Stimulated activated CD8-positive, alpha-beta memory T cell treated with anti-CD3 and anti-CD28 coated beads, Interleukin-4, amount 100 ng/mL, for 24 hours (primary cell): ENCODE measurements at regions not wholly inside any gene's neighbourhood (a gene's known extent, or its start where the extent isn't known, plus 50 kb on each side); places are given as distances from the start of the nearest gene placed in this dataset.
A peak's percentile ranks its signal among the peaks of the same experiment; 100 is the strongest.
"Not testable (repeated sequence)": the region's sequence is repeated elsewhere in the genome, so short reads cannot be mapped to it uniquely, and the experiment has no call there.

Experiments
- DNase-seq: peaks from one replicate; pipeline ENCODE4 v3.0.0-alpha.2; 2020; ENCODE audit warnings: low read depth

DNA sequence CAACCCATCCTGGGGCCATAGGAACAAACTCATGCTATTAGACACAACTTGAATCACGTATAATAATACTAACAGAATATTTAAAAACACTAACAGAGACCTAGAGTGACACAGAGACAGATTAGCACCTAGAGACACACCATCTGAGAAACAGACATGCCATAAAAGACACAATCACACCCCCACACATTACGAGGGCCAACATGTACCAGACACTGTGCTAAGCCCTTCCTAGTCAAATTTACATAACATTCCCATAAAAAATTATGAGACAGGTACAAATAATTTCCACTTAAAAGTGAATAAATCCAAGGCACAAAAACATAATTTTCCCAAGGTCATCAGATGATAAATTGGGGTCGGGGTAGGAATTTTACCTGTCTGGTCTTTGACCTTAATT lies 141.1 kb upstream of the PRSS16 start:
- DNase-seq = no peak

DNA sequence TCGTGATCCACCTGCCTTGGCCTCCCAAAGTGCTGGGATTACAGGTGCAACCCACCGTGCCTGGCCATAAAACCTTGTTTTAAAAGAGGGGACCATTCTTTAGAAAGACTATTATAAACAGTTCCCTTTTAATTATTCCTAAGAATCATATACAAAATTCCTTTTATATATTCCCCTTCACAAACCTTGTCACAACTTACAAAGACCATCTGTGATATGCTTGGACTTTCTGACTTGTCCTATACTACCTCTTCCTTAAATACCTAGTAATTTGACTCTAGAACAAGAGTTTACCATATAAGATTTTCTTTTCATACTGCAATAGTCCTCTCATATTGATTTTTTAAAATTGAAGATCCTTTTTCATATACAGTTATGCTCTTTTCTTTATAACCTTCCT lies 135.8 kb upstream of the PRSS16 start:
- DNase-seq = no peak

DNA sequence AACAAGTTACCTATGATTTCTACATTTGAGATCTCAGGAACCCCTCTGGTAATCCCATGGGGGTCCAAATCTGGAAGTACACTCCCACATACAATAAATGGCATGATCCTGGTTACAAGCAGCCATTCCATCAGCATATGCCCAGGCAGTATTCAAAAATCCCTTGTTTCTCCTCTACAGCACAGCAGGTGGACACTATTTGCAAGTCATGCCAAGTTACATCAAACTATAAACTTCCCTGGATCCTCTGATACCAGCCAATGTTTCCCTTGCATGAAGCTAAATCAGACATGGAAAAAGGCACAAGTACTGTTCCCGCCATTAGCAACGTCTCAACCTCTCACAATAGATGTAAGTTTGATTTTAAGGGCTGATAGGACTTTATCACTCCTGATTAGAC lies 134.5 kb upstream of the PRSS16 start:
- no peak for DNase-seq

DNA sequence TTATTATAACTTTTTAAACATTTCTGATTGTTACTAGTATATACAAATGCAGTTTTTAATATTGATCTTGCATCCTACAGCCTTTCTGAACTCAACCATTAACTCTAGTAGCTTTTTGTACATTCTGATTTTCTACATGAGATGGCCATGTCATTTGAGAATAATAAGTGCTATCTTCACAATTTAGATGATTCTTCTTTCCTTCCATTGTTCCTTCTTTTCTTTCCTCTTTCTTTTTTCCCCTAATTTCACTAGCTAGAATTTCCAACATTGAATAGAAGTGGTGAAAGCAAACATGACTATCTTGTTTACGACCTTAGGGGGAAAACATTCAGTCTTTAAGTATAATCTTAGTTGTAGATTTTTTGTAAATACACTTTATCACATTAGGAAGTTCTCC lies 128.2 kb upstream of the PRSS16 start:
- DNase-seq = no peak

DNA sequence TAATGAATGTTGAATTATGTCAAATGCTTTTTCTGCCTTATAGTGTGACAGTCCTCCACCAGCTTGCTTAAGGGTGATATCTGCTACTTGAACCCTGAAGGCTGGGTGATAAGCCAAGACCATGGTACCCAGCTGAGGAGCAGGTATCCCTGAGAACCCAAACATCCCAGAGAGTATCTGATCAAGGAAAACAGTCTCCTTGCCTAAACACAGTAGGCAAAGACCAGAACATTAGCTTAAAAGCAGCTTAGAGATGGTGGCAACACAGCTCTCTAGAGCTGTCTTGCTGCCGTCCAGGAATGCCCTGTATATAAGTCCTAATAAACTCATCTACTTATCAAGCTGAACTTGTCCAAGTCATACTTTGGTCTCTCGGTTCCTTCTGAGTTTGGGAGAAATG lies 127.7 kb upstream of the PRSS16 start:
- DNase-seq = no peak

DNA sequence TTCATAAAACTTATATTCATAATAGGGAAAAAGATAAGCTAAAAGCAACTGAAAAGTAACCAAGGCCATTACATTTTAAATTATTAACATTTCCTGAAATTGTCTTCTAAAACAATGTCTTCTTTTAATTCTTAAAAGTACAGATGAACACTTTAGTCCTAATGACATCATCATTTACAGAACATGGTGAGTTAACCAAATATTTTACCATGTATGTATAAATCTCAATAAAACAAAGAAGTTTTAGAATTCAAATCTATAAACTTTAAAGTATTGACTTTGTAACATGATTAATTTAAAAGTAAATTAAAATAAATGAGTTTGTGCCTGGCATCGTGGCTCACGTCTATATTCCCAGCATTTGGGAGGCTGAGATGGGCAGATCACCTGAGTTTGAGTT lies 125.9 kb upstream of the PRSS16 start:
- no peak for DNase-seq

DNA sequence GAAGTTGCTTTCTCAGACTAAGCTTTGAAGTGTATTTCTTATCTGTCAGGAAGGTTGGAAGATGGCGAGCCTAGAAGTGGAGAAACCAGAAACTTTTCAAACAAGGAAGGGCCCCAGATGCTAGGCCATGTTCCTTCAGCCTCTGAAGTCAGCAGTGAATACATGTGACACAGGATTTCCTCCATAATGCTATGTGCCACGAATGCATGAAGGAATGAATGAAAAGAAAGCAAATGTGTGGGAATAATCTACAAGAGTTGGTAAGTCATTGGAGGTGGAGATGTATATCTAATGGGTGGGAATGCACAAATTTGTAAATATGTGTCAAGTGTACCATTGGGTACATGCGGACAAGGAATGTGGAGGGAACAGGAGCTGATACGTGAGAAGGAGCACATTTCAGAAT lies 123.2 kb upstream of the PRSS16 start:
- DNase-seq = no peak

DNA sequence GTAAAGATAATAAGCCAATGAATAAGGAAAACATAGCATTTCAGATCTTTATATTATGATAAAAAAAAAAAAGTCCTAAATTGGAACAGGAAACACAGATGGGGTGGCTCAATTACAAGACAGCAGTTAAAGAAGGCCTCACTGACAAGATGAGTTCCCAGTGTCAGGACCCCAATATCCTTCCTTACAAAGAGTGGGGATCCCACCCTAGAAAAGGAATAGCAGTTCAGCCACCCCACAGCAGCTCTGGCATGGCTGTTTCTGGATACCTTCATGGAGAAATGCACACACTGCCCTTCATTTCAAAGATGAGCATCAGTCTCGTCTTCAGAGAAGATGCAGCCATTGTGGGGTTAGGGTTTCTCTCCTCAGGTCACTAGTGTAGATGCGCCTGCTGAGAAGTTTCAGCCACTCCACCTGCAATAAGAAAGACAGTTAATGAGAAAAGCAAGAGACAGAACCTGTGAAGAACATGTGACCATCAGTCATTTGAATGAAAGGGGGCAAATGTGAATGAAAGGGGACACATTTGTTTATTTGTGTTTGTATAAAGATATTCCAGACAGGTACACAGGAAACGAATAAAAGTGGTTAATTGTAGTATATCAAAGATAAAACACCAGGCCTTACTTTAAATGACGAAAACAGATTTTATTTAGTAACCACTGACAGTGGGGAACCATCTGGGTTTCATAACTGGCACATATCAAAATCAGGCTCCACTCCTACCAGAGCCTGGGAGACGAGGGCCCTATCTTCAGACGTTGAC lies 121.3 kb upstream of the PRSS16 start:
- no peak for DNase-seq

DNA sequence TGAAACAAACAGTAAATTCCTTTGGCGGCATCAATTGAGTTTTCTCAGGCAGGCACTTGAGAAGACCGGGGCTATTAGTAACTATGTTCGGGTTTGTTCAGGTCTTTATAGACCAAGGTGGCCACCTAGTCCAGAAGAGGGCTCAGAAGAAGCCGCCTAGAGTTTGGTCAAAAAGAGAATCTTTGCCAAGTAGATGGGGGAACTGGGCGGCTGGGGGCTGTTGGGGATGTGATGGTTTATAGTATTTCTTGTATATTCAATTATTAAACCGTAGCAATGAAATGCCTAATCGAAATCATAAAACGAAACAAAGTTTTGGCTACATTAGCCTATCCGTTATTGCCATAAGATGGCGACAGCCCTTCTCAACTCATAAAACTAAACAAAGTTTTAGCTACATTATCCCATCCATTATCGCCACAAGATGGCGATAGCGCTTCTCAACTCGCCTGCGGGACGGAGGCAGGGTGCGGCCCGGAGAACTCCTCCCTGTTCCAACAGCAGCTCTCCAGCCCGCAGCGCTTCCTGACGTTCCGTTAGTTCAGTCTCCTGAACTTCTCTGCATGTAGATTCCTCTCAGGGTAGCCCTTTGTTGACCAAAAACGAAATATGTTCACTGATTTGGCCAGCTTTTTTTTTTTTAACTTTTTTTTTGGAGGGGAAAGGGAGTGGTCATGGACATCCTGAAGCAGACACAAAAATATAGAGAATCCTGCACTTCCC lies 120.5 kb upstream of the PRSS16 start:
- peak; percentile 67 for DNase-seq

DNA sequence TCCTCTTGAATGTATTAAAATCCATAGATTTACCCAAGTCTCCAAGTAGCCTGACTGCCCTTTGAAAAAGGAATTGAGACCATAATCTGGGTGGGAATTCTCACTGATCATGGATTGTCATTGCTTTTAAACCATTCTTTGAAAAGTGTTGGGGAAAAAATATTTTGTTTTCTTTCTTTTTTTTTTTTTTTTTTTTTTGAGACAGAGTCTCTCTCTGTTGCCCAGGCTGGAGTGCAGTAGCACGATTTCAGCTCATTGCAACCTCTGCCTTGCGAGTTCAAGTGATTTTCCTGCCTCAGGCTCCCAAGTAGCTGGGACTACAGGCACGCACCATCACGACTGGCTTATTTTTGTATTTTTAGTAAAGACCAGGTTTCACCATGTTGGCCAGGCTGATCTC lies 119.6 kb upstream of the PRSS16 start:
- not testable (repeated sequence) for DNase-seq

DNA sequence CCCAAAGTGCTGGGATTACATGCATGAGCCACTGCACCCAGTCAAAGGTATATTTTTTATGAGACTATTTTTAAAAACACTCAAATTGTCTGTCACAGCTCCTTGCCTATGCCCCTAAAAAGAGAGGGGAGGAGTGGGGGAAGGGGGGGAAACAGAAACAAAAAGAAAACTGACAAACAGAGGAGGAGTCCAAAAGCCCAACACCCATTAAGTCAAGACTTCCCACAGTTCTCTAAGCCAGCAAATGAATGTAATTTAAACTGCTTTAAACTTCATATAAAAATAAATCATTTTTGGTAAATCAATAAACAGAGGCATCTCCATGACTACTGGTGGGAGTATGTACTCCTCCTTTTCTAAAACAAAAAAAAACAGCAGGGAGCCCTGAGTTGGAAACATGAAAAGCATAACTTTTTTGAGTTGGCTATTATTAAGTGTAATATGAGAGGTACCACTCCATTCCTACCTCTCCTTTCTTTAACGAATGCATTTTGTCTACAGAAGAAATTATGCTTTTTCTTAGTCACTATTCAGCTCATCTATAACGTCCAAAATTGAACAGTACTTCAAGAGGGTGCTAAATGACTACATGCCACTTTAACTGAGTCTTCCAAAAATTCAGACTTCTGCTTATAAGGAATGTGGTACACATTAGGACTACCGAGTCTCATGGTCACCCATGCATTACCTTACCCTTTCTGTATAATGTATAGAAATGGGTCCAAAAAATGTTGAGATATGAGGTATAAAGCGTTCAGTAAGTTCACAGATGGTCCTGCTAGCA lies 119.0 kb upstream of the PRSS16 start:
- DNase-seq = no peak

DNA sequence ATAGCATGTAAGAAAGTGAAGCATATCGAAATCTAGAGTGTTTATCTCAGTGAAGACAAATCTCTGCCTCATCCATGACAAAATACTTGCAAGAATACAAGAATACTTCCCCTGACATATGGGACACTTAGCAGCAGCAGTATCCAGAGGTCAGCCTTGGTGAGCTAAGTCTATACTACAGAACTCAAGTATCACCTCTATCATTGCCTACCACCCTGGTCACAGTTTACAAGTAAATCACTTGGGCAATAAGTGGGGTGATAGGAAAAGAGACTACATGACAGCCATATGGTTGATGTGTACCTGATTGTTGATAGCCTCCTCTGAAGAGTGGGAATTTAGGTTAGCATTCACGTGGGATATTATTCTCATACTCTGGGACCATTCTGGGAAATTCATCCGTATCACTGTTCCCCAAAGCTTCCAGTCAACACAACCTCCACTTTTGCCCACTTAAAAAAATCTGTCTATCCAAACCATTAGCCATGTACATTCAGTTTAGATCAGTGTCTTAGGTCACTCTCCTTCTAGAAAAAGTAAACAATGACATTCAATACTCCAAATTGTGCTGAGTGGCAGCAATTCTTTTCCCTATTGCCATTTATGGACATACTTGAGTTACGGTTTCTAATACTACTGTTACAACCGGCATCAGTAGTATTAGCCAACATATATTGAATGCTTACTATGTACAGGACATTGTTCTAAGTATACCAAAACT lies 118.2 kb upstream of the PRSS16 start:
- DNase-seq = no peak

DNA sequence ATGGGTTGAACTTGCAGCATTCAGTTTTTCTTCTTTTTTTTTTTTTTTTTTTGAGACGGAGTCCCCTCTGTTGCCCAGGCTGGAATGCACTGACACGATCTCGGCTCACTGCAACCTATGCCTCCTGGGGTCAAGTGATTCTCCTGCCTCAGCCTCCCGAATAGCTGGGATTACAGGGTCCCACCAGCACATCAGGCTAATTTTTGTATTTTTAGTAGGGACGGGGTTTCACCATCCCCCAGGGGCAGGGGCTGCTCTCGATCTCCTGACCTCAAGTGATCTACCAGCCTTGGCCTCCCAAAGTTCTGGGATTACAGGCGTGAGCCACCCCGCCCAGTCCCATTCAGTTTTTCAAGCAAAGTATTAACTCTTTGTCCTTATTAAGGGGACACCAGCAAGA lies 117.6 kb upstream of the PRSS16 start:
- DNase-seq = no peak

DNA sequence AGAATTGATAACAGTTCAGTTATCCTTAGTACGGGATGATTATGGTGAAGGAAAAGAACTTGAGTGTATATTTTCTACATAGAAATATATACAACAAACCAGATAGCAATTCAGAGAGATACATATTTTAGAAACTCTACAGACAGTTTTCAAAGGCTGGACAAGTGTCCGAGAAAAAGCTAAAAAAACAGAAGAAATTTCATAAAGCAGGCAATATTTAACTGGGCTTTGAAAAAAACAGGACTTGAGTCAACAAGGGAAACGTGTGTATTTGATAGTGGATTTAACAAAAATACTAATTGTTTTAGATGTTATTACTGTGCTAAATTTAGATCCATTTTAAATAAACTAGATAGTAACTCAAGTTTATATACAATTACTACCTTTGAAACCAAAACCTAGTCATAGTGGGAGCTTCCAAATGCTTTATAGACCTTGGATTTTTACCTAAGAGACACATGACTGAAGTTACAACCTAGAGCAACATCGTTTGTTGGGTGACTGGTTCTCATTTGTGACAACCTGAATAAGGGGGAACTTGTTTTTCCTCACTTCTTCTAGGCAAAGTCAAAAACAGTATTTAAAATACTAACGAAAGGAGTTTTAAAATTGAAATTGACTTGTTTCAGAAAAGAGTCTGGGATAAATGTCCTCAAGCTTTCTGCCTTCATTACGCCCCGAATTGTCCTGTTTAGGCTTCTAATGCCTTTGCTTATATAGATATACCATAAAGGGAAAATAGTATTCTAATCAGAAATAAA lies 116.7 kb upstream of the PRSS16 start:
- DNase-seq = no peak

DNA sequence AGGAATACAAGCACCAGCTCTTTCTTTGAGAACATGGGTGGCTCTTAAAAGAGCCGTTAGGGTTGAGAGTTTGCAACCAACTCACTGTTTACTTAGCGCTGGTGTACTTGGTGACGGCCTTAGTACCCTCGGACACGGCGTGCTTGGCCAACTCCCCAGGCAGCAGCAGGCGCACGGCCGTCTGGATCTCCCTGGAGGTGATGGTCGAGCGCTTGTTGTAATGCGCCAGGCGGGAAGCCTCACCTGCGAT lies 115.3 kb upstream of the PRSS16 start:
- not testable (repeated sequence) for DNase-seq

DNA sequence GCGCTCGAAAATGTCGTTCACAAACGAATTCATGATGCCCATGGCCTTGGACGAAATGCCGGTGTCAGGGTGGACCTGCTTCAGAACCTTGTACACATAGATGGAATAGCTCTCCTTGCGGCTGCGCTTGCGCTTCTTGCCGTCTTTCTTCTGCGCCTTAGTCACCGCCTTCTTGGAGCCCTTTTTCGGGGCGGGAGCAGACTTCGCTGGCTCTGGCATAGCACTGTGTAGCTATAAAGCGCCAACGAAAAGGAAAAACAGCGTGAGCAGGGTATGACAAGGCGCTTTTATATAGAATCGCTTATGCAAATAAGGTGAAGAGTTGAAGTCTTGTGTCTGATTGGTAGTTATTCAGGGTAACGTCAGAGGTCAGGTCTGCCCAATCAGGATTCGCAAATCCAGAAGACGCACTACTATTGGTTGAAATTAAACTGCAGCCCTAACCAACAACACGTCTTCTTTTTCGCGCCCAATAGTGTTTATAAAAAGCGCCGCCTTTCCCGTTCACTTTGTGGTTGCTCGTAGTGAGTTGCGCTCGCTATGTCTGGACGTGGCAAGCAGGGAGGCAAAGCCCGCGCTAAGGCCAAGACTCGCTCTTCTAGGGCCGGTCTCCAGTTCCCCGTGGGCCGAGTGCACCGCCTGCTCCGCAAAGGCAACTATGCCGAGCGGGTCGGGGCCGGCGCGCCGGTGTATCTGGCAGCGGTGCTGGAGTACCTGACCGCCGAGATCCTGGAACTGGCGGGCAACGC lies 114.8 kb upstream of the PRSS16 start:
- DNase-seq = peak; percentile 74

DNA sequence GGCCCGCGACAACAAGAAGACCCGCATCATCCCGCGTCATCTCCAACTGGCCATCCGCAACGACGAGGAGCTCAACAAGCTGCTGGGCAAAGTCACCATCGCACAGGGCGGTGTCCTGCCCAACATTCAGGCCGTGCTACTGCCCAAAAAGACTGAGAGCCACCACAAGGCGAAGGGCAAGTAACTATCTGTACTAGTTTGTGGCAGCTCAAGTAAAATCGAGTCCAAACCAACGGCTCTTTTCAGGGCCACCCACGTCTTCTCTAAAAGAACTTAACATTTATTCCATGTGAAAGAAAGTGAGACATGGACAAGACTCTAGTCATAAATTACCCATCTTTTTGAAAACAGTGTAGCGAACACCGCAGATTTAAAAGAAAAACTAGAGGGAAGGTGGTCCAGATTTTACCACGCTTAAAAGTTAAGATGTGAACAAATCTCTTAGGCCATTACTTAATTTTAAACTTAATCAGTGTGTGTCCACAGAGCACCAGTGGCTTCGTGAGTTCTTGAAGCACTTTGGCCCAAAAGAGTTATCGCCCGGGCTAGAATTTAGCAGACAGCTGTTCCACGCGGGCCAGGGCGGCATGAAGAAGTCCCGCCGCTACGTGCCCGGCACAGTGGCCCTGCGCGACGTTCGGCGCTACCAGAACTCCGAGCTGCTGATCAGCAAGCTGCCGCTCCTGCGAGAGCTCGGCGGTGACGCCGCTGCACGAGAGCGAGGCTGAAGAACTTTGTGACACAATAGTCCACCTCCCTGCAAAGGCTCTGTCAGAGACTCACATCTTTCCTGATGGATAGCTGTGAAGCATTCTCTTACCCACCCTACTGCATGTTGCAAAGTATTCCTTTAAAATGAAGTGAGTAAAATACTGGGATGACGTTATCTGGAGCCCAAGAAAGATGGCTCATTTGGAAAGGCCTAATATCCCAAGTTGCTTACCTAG lies 113.9 kb upstream of the PRSS16 start:
- DNase-seq = no peak

DNA sequence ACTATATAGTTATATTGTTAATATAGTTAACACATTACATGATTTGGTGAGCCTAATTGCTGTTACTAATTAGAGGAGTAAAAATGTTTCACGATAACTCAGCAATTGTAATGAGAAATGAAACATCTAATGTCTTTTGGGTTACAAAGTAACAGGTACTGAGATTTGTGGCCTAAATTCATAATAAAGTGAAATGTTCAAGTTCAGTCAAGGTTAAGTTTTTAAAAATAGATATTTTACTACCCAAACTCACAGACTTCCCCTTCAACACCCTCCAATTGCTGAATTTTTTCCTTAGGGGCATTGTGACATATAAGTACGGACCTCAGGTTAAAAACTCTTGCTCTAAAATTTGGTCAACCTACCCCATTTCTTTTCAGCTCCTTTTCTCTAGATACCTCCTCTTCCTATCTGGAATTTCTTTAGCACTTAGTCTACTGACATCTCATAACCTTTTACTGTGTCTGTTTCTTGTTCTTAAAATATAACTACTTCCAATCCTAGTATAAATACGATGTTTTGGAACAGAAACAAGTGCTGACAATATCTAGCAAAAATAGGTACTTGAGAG lies 112.3 kb upstream of the PRSS16 start:
- DNase-seq = no peak

DNA sequence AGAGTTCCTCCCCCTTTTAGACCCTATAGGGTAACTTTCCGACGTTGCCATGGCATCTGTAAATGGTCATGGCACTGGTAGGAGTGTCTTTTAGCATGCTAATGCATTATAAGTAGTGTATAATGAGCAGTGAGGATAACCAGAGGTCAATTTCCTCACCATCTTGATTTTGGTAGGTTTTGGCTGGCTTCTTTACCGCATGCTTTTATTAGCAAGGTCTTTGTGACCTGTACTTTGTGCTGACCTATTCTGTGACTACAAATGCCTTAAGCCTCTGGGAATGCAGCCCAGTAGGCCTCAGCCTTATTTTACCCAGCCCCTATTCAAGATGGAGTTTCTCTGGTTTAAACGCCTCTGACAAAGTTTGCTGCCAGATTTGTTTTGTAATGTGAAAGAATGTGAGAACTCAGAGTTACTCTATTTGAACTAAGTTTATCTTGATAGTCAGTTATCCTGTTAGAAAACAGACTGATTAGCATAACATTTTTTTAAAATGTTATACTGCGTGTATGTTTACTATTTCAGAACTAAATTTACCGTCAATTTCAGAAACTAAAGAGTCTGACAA lies 111.3 kb upstream of the PRSS16 start:
- DNase-seq = no peak
